Uterus (tissue), 3 donors: ENCODE measurements at regions not wholly inside any gene's neighbourhood (a gene's known extent, or its start where the extent isn't known, plus 50 kb on each side); places are given as distances from the start of the nearest gene placed in this dataset.
"Not testable (repeated sequence)": the region's sequence is repeated elsewhere in the genome, so short reads cannot be mapped to it uniquely, and the experiment has no call there.

ENCODE experiments used
- DNase-seq, 2 donors: peaks; one replicate each; pipeline ENCODE4 v3.0.0-alpha.2; 2019 to 2020
- H3K27ac ChIP-seq, 2 donors: fragments of 200-600 bp; sonication (generic); 1 replicate in 1 of 2; 2 replicates in 1 of 2; pipeline ENCODE4 v1.5.1; 2016 to 2018
- H3K27me3 ChIP-seq, 2 donors: fragments of 200-600 bp; sonication (generic); one replicate each; pipeline ENCODE4 v1.5.1; 2018 to 2019; ENCODE audit warnings: control low read depth in 1 of 2
- H3K36me3 ChIP-seq, 2 donors: fragments of 200-600 bp; sonication (generic); one replicate each; pipeline ENCODE4 v1.5.1; 2019; ENCODE audit warnings: control low read depth in 1 of 2
- H3K4me1 ChIP-seq, 2 donors: fragments of 200-600 bp; sonication (generic); one replicate each; pipeline ENCODE4 v1.5.1; 2018 to 2019; ENCODE audit warnings: control low read depth in 1 of 2
- H3K4me3 ChIP-seq, 2 donors: fragments of 200-600 bp; sonication (generic); 1 replicate in 1 of 2; 2 replicates in 1 of 2; pipeline ENCODE4 v1.5.1; 2018 to 2019; ENCODE audit warnings: mild to moderate bottlenecking in 1 of 2
- H3K9me3 ChIP-seq, 2 donors: fragments of 200-600 bp; sonication (generic); one replicate each; pipeline ENCODE4 v1.5.1; 2019; ENCODE audit warnings: control low read depth in 1 of 2
- POLR2A ChIP-seq, 2 donors: fragments of 450-650 bp; IDR thresholded peaks; one replicate each; pipeline ENCODE4 v1.6.1; 2016; ENCODE audit warnings: antibody characterized with exemption in 2 of 2, mild to moderate bottlenecking in 1 of 2, moderate library complexity in 1 of 2
- intact Hi-C: fragments of 100-400 bp; cut with DNase I; formaldehyde crosslinking; loops from one replicate; pipeline ENCODE4 v1.15.1; 2023; ENCODE audit warnings: low total_unique reads
- TF ChIP-seq, protein P1 (sequence below), 4 experiments: fragments of 200-600 bp in 2 of 4; fragments of 450-650 bp in 2 of 4; sonication (generic) in 2 of 4; IDR thresholded peaks; one replicate each; pipeline ENCODE4 v1.5.1; 2016 to 2019; ENCODE audit warnings: antibody characterized with exemption in 4 of 4, mild to moderate bottlenecking in 2 of 4, moderate library complexity in 1 of 4
- donor health status: DM: yes; HTN: yes; CAD: no.

DNA sequence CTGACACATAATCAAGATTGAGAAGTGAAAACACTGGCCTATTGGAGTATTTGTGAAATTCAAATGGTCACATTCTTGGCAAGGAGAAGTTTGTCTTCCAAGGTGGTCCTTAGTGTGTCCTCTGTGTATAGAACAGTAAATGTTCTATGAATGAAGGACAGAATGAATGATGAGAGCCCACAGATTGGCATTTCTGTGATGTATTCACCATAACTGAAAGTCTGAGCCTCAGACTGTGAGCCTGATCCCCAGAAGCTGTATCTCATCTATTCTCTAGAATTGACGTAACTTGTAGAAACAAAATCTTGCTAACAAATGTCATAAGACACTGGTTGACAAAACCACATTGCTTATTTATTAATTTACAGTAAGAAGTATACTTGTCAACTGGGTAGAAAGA, 111.5 kb upstream of the ETV3 start:
- no peaks in the 10 kb centered on the region for H3K27me3 ChIP-seq
- no peaks in the 10 kb centered on the region for H3K4me1 ChIP-seq
- TF ChIP-seq POLR2A (IDR thresholded peaks at IDR 0.05), result no peak
- TF ChIP-seq, protein P1, sequence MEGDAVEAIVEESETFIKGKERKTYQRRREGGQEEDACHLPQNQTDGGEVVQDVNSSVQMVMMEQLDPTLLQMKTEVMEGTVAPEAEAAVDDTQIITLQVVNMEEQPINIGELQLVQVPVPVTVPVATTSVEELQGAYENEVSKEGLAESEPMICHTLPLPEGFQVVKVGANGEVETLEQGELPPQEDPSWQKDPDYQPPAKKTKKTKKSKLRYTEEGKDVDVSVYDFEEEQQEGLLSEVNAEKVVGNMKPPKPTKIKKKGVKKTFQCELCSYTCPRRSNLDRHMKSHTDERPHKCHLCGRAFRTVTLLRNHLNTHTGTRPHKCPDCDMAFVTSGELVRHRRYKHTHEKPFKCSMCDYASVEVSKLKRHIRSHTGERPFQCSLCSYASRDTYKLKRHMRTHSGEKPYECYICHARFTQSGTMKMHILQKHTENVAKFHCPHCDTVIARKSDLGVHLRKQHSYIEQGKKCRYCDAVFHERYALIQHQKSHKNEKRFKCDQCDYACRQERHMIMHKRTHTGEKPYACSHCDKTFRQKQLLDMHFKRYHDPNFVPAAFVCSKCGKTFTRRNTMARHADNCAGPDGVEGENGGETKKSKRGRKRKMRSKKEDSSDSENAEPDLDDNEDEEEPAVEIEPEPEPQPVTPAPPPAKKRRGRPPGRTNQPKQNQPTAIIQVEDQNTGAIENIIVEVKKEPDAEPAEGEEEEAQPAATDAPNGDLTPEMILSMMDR (IDR thresholded peaks at IDR 0.05), result no peak
- intact Hi-C loops, result no loop called here
- H3K4me3 ChIP-seq, result no peak overlapping the region
- no peaks in the 10 kb centered on the region for H3K9me3 ChIP-seq
- H3K36me3 ChIP-seq, result no peaks in the 10 kb centered on the region
- DNase-seq, result no peak
- H3K27ac ChIP-seq, result no peak overlapping the region

DNA sequence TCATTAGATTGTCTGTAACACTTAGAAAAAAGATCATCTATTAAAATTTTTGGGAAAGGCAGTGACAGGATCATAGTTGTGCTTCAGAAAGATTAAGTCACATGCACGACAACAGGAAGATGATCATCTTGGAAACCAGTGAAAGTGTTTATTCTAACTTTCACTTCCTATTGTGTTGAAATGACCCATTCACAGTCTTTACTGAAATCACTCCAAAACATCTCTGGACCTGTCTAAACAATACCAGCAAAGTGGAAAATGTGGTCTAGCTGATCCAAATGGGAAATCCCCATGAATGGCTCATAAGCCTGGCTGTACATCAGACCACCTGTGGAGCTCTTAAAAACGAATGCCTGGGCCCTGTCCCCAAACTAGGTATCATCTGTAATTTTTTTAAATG, 111.1 kb upstream of the ETV3 start:
- Histone ChIP-seq H3K4me1 (no peaks in the 10 kb centered on the region), H3K4me3 (no peak overlapping the region), H3K9me3 (no peaks in the 10 kb centered on the region), H3K27ac (no peak overlapping the region), H3K27me3 (no peaks in the 10 kb centered on the region), H3K36me3 (no peaks in the 10 kb centered on the region)
- intact Hi-C loops, result no loop called here
- no peak for DNase-seq
- no peak for TF ChIP-seq POLR2A (IDR thresholded peaks at IDR 0.05)
- TF ChIP-seq, protein P1 (IDR thresholded peaks at IDR 0.05), result no peak

DNA sequence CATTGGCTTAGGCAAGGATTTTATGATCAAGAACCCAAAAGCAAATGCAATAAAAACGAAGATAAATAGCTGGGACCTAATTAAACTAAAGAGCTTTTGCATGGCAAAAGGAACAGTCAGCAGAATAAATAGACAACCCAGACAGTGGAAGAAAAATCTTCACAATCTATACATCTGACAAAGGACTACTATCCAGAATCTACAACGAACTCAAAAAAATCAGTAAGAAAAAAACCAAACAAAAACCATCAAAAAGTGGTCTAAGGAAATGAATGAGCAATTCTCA, 109.5 kb upstream of the ETV3 start:
- intact Hi-C loops, H3K4me1 ChIP-seq, H3K9me3 ChIP-seq, H3K27ac ChIP-seq, DNase-seq, H3K4me3 ChIP-seq, H3K36me3 ChIP-seq, H3K27me3 ChIP-seq: not testable (repeated sequence)

DNA sequence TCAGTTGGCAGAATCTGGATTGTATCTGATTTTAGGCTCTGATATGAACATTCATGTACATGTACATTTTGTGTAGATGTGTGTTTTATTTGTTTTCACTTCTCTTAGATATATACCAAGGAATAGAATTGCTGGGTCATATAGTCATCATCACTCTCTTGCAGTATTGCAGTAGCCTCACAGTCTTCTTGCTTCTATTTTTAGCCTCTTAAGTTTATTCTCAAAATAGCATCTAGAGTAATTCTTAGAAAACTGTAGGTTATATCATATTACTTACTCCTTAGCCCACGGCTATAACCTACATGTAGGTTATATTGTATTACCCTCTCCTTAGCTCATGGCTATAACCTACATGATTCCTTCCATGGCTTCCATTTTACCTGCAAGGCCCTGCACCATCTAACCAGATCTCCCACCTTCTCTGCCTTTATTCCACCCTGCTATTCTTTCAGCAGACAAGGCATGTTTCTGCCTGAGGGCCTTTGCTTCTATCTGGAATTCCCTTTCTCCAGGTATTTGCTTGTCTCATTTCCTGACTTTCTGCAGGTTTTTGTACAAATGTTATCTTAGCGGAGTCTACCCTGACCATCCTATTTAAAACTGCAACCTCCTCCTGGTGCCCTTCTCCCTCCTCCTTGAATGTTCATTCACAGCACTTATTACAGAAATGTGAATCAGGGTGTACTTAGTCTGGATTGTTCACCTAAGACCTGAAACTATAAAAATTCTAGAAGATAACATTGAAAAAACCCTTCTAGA, 109.0 kb upstream of the ETV3 start:
- no peaks in the 10 kb centered on the region for H3K9me3 ChIP-seq
- TF ChIP-seq, protein P1 (IDR thresholded peaks at IDR 0.05), result no peak
- TF ChIP-seq POLR2A (IDR thresholded peaks at IDR 0.05), result no peak
- H3K27ac ChIP-seq, result no peak overlapping the region
- DNase-seq, result no peak
- H3K27me3 ChIP-seq, result no peaks in the 10 kb centered on the region
- H3K36me3 ChIP-seq, result no peaks in the 10 kb centered on the region
- intact Hi-C loops, result no loop called here
- H3K4me1 ChIP-seq, result no peaks in the 10 kb centered on the region
- H3K4me3 ChIP-seq, result no peak overlapping the region

DNA sequence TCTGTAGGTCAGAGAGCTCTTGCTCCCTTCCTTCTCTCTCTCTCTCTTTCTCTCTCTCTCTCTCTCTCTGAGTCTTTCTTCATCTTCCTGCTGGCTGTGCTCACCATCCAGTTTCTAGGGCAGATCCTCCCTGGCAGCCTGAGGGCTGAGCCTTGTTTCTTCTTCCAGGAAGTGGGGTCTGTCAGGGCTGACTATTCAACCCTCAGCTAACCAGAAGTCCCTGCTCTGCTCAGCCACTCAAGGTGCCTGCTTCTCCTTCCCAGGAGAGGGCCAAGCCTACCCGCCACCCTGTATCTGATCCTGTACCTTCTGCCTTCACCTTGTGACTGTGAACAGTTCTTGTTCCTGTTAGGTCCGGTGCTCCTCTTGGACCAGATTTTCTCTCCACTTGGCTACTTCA, 107.6 kb upstream of the ETV3 start:
- Histone ChIP-seq H3K9me3 (no peaks in the 10 kb centered on the region), H3K4me3 (no peak overlapping the region), H3K36me3 (no peaks in the 10 kb centered on the region), H3K27ac (no peak overlapping the region), H3K4me1 (no peaks in the 10 kb centered on the region), H3K27me3 (no peaks in the 10 kb centered on the region)
- DNase-seq, result no peak
- intact Hi-C loops, result no loop called here
- TF ChIP-seq POLR2A (IDR thresholded peaks at IDR 0.05), result no peak

DNA sequence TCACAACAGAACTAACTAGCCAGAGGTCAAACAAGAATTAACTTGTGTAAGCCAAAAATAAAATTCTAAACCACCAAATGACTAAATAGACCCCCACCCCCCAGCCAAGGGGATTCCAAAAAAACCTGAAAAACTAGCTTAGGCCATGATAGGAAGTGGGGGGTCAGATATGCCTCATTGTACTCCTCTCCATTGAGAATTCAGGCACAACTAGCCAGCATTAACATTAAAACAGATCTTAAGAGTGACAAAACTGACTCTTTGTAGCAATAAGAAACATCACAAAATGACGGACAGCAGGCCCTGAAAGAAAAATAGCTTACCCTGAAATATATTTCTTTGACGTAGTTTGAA, 103.0 kb upstream of the ETV3 start:
- intact Hi-C loops, result no loop called here
- TF ChIP-seq POLR2A (IDR thresholded peaks at IDR 0.05), result no peak
- TF ChIP-seq, protein P1 (IDR thresholded peaks at IDR 0.05), result no peak
- no peak for DNase-seq
- Histone ChIP-seq H3K36me3 (no peaks in the 10 kb centered on the region), H3K27me3 (no peaks in the 10 kb centered on the region), H3K4me1 (no peaks in the 10 kb centered on the region), H3K27ac (no peak overlapping the region), H3K9me3 (no peaks in the 10 kb centered on the region), H3K4me3 (no peak overlapping the region)
